Prostate gland (tissue), 2 donors: ENCODE measurements at regions not wholly inside any gene's neighbourhood (a gene's known extent, or its start where the extent isn't known, plus 50 kb on each side); places are given as distances from the start of the nearest gene placed in this dataset.

Experiments used
- DNase-seq: peaks from one replicate; pipeline ENCODE4 v3.0.0-alpha.2; 2019; ENCODE audit warnings: low spot score
- H3K27ac ChIP-seq, 2 donors: fragments of 200-600 bp; sonication (generic); 2 replicates each; pipeline ENCODE4 v1.5.1; 2017 to 2019
- H3K27me3 ChIP-seq: fragments of 200-600 bp; sonication (generic); replicated peaks from 2 replicates; pipeline ENCODE4 v1.5.1; 2019; ENCODE audit not compliant: insufficient read depth
- H3K36me3 ChIP-seq, 2 donors: fragments of 200-600 bp; sonication (generic); 1 replicate in 1 of 2; 2 replicates in 1 of 2; pipeline versions ENCODE4 v1.5.1 to v1.8.1; 2017 to 2019
- H3K4me1 ChIP-seq: fragments of 200-600 bp; sonication (generic); replicated peaks from 2 replicates; pipeline ENCODE4 v1.5.1; 2019
- H3K4me3 ChIP-seq, 2 donors: fragments of 200-600 bp; sonication (generic); 2 replicates each; pipeline ENCODE4 v1.5.1; 2017 to 2019
- H3K9me3 ChIP-seq: fragments of 200-600 bp; sonication (generic); 2 replicates; pipeline ENCODE4 v1.5.1; 2017
- CTCF ChIP-seq, 4 experiments: fragments of 200-600 bp in 2 of 4; fragments of 450-650 bp in 2 of 4; sonication (generic) in 2 of 4; IDR thresholded peaks; 1 replicate in 3 of 4; 2 replicates in 1 of 4; pipeline ENCODE4 v1.5.1; 2016 to 2019; ENCODE audit warnings: antibody characterized with exemption in 4 of 4, mild to moderate bottlenecking in 2 of 4, moderate library complexity in 2 of 4
- POLR2A ChIP-seq: fragments of 450-650 bp; IDR thresholded peaks from one replicate; pipeline ENCODE4 v1.6.1; 2016; ENCODE audit warnings: antibody characterized with exemption, mild to moderate bottlenecking
- POLR2AphosphoS5 ChIP-seq: sonication (generic); formaldehyde crosslinking; IDR thresholded peaks from one replicate; pipeline ENCODE4 v1.6.1; 2017; ENCODE audit warnings: antibody characterized with exemption
- WGBS: methylation state at CpG from one replicate; pipeline ENCODE4 v1.1.5; 2018; 5-methylcytosine and 5-hydroxymethylcytosine counted together
- intact Hi-C: fragments of 100-400 bp; cut with DNase I; formaldehyde crosslinking; loops from one replicate; pipeline ENCODE4 v1.14.2; 2022
- small RNA-seq, 2 donors: library from RNA; depleted of rRNA; stranded (forward); fragments of <200 nt; gene quantifications; one replicate each; pipeline ENCODE3, GENCODE V24; 2016

DNA sequence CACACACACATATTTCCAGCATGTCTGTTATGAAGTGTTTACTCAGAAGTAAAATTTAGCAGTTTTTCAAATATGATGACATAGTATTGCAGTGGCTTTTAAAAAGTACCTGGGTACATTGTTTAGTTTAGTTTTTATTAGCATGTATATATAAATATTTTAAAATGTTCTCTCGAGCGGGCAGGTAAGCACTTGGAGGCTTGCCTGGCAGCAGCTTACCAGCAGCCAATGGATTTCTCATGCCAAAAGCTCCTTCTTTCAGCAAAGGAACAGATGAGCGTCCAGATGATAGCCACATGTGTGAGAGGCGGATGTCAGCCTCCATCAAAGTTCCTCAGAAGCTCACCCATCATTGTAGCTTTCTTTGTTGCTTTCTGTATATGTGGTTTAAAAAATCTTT, 57.2 kb upstream of the LRIG3 start:
- 48% methylated on average over 4 of the region's 4 CpGs for WGBS
- intact Hi-C loops, result no loop called here
- no peaks in the 10 kb centered on the region for H3K9me3 ChIP-seq
- H3K4me1 ChIP-seq, result no peaks in the 10 kb centered on the region
- no peak overlapping the region for H3K4me3 ChIP-seq
- H3K27me3 ChIP-seq, result no peaks in the 10 kb centered on the region
- TF ChIP-seq CTCF (IDR thresholded peaks at IDR 0.05) (no peak), POLR2A (no peak), POLR2AphosphoS5 (no peak)
- H3K27ac ChIP-seq, result no peak overlapping the region
- DNase-seq, result no peak
- no peaks in the 10 kb centered on the region for H3K36me3 ChIP-seq

DNA sequence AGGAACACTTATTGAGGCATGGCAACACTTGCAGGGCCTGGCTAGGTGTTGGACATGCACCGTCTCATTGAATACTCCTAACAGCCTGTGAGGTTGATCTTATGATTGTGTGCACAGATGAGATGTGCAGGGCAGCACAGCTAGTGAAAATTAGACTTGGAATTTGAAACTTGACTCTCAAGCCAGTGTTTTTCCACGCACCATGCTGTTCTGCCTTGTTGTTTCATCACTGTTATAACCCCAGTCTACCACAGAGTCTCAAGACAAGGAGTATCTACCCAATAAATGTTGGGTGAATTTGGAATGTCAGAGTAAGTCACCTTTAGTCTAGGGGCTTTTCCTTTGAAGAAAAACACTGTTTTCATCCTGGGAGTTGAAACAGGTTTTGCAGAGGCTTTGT, 55.8 kb upstream of the LRIG3 start:
- intact Hi-C loops, result no loop called here
- DNase-seq, result no peak
- H3K4me3 ChIP-seq, result no peak overlapping the region
- H3K27ac ChIP-seq, result no peak overlapping the region
- H3K27me3 ChIP-seq, result no peaks in the 10 kb centered on the region
- 88% methylated on average over 2 of the region's 2 CpGs for WGBS
- no peaks in the 10 kb centered on the region for H3K36me3 ChIP-seq
- H3K9me3 ChIP-seq, result no peaks in the 10 kb centered on the region
- TF ChIP-seq POLR2AphosphoS5, result no peak
- TF ChIP-seq CTCF (IDR thresholded peaks at IDR 0.05), result no peak
- TF ChIP-seq POLR2A, result no peak
- H3K4me1 ChIP-seq, result no peaks in the 10 kb centered on the region

Small RNA genes in the stretch of these regions (small RNA-seq; reads per million reads assigned to genes)
- gene RNU6-279P, result 0 reads per million in 2 donors
- 0 reads per million in 2 donors for gene RNU6-871P
